Body of pancreas (tissue), 4 donors: ENCODE measurements at regions not wholly inside any gene's neighbourhood (a gene's known extent, or its start where the extent isn't known, plus 50 kb on each side); places are given as distances from the start of the nearest gene placed in this dataset.

Source experiments
- ATAC-seq: fragments of 150-250 bp; one replicate; pipeline ENCODE4 v1.9.1; 2016
- DNase-seq, 4 donors: peaks; one replicate each; pipeline ENCODE4 v3.0.0-alpha.2; 2019
- H3K27ac ChIP-seq, 4 donors: fragments of 200-600 bp; sonication (generic); 1 replicate in 3 of 4; 2 replicates in 1 of 4; pipeline versions ENCODE4 v1.5.1 to v1.6.1; 2016 to 2019; ENCODE audit warnings: mild to moderate bottlenecking in 1 of 4, mixed read lengths in 1 of 4, moderate library complexity in 1 of 4
- H3K27me3 ChIP-seq, 2 donors: fragments of 200-600 bp; sonication (generic); one replicate each; pipeline ENCODE4 v1.6.0; 2016; ENCODE audit warnings: mild to moderate bottlenecking in 1 of 2
- H3K36me3 ChIP-seq, 2 donors: fragments of 200-600 bp; sonication (generic); replicated peaks in 1 of 2; 2 replicates each; pipeline ENCODE4 v1.5.1; 2016; ENCODE audit warnings: low read depth in 2 of 2; ENCODE audit not compliant: insufficient read depth in 1 of 2
- H3K4me1 ChIP-seq: fragments of 200-600 bp; sonication (generic); one replicate; pipeline ENCODE4 v1.6.0; 2016
- H3K4me3 ChIP-seq, 2 donors: fragments of 200-600 bp; sonication (generic); 1 replicate in 1 of 2; 2 replicates in 1 of 2; pipeline ENCODE4 v1.5.1; 2016 to 2019
- H3K9me3 ChIP-seq, 3 donors: fragments of 200-600 bp; sonication (generic); 1 replicate in 2 of 3; 2 replicates in 1 of 3; pipeline ENCODE4 v1.5.1; 2016
- POLR2A ChIP-seq, 3 donors: fragments of 450-650 bp; IDR thresholded peaks; one replicate each; pipeline ENCODE4 v1.6.1; 2016; ENCODE audit warnings: antibody characterized with exemption in 3 of 3, mild to moderate bottlenecking in 2 of 3
- WGBS, 2 donors: methylation state at CpG; one replicate each; pipeline ENCODE4 v1.1.5; 2017; 5-methylcytosine and 5-hydroxymethylcytosine counted together
- intact Hi-C: fragments of 100-400 bp; cut with DNase I; formaldehyde crosslinking; loops from one replicate; pipeline ENCODE4 v1.15.1; 2023
- TF ChIP-seq, protein P1 (sequence below), 7 experiments: fragments of 450-650 bp in 4 of 7; fragments of 200-600 bp in 3 of 7; sonication (generic) in 3 of 7; IDR thresholded peaks; one replicate each; pipeline ENCODE4 v1.5.1; 2016 to 2019; ENCODE audit warnings: antibody characterized with exemption in 7 of 7

DNA sequence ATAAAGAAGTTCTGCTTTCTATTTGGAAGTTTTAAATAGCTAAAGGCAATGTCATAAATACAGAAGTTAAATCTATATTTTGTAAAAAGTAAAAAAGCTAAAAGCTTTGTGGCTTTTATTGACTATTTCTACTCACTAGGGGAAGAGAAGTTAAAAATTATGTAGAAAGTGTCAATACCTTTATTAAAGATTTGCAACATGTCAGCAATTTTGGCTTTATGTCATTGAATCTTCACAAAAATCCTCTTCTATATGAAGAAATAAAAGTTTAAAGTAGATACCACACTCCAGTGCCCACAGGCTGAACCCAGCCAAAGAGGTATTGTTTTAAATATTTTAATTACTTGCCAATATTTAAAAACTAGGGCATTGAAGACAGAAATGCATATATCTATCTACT is 160.6 kb upstream of the HSF2 start:
- Histone ChIP-seq H3K4me1 (no peaks in the 10 kb centered on the region), H3K27me3 (no peaks in the 10 kb centered on the region), H3K27ac (no peak overlapping the region), H3K4me3 (no peak overlapping the region), H3K9me3 (no peaks in the 10 kb centered on the region), H3K36me3 (no peaks in the 10 kb centered on the region)
- ATAC-seq (no peak), DNase-seq (no peak)
- no peak for TF ChIP-seq POLR2A (IDR thresholded peaks at IDR 0.05)
- TF ChIP-seq, protein P1, sequence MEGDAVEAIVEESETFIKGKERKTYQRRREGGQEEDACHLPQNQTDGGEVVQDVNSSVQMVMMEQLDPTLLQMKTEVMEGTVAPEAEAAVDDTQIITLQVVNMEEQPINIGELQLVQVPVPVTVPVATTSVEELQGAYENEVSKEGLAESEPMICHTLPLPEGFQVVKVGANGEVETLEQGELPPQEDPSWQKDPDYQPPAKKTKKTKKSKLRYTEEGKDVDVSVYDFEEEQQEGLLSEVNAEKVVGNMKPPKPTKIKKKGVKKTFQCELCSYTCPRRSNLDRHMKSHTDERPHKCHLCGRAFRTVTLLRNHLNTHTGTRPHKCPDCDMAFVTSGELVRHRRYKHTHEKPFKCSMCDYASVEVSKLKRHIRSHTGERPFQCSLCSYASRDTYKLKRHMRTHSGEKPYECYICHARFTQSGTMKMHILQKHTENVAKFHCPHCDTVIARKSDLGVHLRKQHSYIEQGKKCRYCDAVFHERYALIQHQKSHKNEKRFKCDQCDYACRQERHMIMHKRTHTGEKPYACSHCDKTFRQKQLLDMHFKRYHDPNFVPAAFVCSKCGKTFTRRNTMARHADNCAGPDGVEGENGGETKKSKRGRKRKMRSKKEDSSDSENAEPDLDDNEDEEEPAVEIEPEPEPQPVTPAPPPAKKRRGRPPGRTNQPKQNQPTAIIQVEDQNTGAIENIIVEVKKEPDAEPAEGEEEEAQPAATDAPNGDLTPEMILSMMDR (IDR thresholded peaks at IDR 0.05): no peak
- intact Hi-C loops: no loop called here

GRCh38 chr6:122246906-122247658 is 152.4 kb upstream of the HSF2 start:
- ATAC-seq: no peak
- intact Hi-C loops: no loop called here
- DNase-seq: no peak
- no peaks in the 10 kb centered on the region for H3K36me3 ChIP-seq
- WGBS, 2 donors: 61 to 66% methylated on average over 5 of the region's 5 CpGs
- H3K27ac ChIP-seq: no peak overlapping the region
- H3K4me3 ChIP-seq: no peak overlapping the region
- TF ChIP-seq, protein P1 (IDR thresholded peaks at IDR 0.05): no peak
- TF ChIP-seq POLR2A (IDR thresholded peaks at IDR 0.05): no peak
- H3K27me3 ChIP-seq: no peaks in the 10 kb centered on the region
- H3K4me1 ChIP-seq: no peaks in the 10 kb centered on the region
- H3K9me3 ChIP-seq: no peaks in the 10 kb centered on the region

DNA sequence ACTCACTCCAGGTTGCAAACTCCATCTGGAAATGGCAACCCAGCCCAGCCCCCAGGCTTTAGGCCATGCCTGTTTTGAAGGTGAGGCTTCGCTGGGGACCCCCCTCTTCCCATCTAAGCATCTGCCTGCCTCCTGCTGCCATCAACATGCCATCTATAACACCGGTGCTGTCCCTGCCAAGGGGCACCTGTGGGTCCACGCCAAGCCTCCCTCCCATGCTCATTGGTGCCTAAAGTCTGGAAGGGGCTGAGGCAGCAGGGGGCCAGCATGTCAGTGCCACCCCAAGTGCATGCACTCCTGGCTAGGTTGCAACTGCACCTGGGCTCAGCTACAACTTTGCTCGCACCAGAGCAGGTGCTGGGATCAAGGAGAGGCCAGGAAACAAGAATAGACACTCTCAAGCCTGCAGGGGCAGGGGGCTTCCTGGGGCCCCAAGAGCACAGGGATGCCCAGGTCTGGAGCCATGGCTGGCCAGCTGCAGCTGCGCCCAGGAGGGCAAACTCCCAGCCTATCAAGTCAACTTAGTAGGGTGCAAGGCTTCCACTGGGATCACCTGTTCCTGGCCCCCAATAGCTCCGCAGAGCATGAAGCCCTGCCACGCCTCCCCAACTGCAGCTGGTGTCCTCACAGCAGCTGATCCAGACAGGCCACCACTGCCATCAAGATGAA is 151.3 kb upstream of the HSF2 start:
- H3K36me3 ChIP-seq: no peaks in the 10 kb centered on the region
- TF ChIP-seq, protein P1 (IDR thresholded peaks at IDR 0.05): no peak
- no peak for TF ChIP-seq POLR2A (IDR thresholded peaks at IDR 0.05)
- no peak for ATAC-seq
- H3K27me3 ChIP-seq: no peaks in the 10 kb centered on the region
- intact Hi-C loops: no loop called here
- H3K27ac ChIP-seq: no peak overlapping the region
- no peak overlapping the region for H3K4me3 ChIP-seq
- 81 to 87% methylated on average over 7 of the region's 7 CpGs for WGBS, 2 donors
- H3K9me3 ChIP-seq: no peaks in the 10 kb centered on the region
- DNase-seq: no peak
- no peaks in the 10 kb centered on the region for H3K4me1 ChIP-seq

- TF ChIP-seq, protein P1 (IDR thresholded peaks at IDR 0.05): no peak
- no peak for TF ChIP-seq POLR2A (IDR thresholded peaks at IDR 0.05)
- Histone ChIP-seq H3K9me3 (no peaks in the 10 kb centered on the region), H3K4me3 (no peak overlapping the region), H3K27ac (no peak overlapping the region), H3K4me1 (no peaks in the 10 kb centered on the region), H3K36me3 (no peaks in the 10 kb centered on the region), H3K27me3 (no peaks in the 10 kb centered on the region)
- intact Hi-C loops: no loop called here
- 36 to 38% methylated on average over 1 of the region's 1 CpG for WGBS, 2 donors
- ATAC-seq: no peak
- DNase-seq: no peak
Observed at GRCh38 chr6:122248844-122249243, 150.6 kb upstream of the HSF2 start.

GRCh38 chr6:122258839-122259238 is 140.6 kb upstream of the HSF2 start:
- H3K9me3 ChIP-seq: no peaks in the 10 kb centered on the region
- ATAC-seq (no peak), DNase-seq (no peak)
- H3K4me1 ChIP-seq: no peaks in the 10 kb centered on the region
- no peak overlapping the region for H3K27ac ChIP-seq
- TF ChIP-seq, protein P1 (IDR thresholded peaks at IDR 0.05): no peak
- 58% methylated on average over 3 of the region's 3 CpGs for WGBS, 2 donors
- no peaks in the 10 kb centered on the region for H3K27me3 ChIP-seq
- H3K36me3 ChIP-seq: no peaks in the 10 kb centered on the region
- H3K4me3 ChIP-seq: no peak overlapping the region
- intact Hi-C loops: no loop called here
